GM18507 (cell line): ENCODE measurements at regions not wholly inside any gene's neighbourhood (a gene's known extent, or its start where the extent isn't known, plus 50 kb on each side); places are given as distances from the start of the nearest gene placed in this dataset.

ENCODE experiments used
- DNase-seq: peaks from one replicate; pipeline ENCODE4 v3.0.0; 2011; ENCODE audit warnings: low read depth; ENCODE audit not compliant: insufficient read length; ENCODE audit errors: extremely low spot score
- FAIRE-seq: peaks from 2 replicates; lab custom pipeline; 2011; peaks lifted over from hg19 to GRCh38; lab: Jason Lieb, UNC

DNA sequence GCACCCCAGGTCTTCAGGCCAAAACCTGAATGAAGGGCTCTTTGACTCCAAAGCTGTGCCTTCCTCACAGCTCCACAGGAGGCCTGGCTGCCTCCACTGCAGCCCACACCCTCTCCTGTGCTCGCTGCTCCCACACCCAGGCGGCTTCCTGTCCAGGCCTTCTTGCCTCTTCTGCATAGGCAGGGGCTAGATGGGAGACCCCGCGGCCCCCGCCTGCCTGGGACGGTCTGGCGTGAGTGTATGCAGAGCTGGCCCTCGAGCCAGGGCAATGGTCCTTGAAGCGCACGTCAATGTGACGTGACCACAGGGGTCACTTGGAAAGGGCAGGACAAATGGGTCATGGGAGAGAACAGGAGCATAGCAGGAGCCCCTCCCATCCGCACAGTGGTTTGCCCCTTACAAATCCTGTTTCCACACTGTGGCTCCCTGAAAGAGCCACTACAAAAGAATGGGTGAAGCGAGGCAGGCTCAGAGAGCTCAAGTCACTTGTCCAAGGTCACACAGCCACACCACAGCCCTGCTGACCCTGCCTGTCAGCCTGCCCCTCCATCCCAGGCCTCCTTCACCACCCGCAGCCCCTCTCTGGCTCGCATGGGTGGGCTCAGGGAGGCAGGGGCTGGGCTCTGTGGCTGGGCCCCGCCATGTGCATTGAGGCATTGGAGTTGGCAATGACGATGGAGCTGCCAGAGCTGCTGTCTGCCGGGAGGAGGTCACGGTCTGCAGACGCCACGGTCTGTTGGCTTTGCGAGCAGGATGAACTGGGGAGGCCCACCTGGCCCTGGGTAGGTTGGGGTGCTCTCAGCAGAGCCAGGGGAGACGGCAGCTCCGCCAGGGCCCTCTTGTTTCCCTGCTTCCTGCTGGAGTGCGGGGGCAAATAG, 71.2 kb upstream of the WNT11 start:
- DNase-seq, result no peak

GRCh38 chr11:76276781-76277155, 70.5 kb upstream of the WNT11 start:
- FAIRE-seq, result no peak
- no peak for DNase-seq

More for the DNA sequence above, 71.2 kb upstream of the WNT11 start:
- no peak for FAIRE-seq

DNA sequence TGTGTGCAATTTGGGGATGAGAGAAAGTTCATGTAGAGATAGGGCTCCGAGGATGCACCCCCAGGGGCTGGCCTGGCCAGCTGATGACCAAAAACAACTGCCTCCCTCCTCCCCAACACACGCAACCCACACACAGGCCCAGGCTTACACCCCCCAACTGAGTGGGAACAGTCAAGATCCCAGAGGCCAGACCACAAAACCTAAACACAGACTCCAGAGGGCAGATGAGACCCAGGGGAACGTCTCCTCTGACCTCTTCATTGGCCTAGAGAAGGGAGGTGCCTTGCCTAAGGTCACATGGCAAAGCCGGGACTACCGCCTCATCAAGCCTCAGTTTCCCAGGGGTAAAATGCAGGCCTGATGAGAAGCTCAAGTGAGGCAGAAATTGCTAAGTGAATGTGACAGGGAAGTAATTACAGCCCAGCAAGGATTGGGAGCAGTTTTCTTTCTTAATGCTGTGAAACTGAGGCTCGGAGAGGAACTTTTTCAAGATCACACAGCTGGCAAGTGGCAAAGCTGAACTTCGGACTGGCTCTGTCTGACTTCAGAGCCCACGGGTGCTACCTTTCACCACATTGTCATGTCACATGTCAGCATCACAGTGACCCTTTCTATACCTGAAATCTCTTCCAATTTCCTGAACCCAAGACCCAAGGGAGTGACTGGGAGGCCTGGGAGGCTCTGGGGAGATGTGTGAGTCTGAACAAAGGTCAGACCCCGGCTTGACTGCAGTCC, 69.9 kb upstream of the WNT11 start:
- FAIRE-seq, result no peak

DNA sequence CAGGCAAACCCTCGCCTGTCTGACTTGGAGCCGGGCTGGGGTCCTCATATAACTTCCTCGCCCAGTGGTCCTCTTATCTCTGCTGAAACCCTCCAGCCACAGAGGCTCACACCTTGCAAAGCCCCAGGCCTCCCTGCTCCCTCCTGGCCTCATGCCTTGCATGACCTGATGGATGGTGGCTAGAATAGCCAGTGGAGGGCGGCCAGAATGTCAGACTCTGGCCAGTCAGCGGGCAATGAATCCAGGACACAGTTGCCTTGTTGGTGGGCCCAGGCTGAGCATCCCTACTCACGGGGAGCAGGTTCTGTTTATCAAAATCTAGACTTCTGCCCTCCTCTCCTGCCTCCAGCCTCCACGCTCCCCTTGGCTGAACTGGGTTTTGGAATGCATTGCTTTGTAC, 69.1 kb upstream of the WNT11 start:
- DNase-seq (no peak), FAIRE-seq (no peak)

More for the DNA sequence above, 69.9 kb upstream of the WNT11 start:
- no peak for DNase-seq

GRCh38 chr11:76271068-76271467, 64.8 kb upstream of the WNT11 start:
- FAIRE-seq (no peak), DNase-seq (no peak)

- FAIRE-seq, result no peak
Measured at GRCh38 chr11:76270389-76270788, 64.1 kb upstream of the WNT11 start.

DNA sequence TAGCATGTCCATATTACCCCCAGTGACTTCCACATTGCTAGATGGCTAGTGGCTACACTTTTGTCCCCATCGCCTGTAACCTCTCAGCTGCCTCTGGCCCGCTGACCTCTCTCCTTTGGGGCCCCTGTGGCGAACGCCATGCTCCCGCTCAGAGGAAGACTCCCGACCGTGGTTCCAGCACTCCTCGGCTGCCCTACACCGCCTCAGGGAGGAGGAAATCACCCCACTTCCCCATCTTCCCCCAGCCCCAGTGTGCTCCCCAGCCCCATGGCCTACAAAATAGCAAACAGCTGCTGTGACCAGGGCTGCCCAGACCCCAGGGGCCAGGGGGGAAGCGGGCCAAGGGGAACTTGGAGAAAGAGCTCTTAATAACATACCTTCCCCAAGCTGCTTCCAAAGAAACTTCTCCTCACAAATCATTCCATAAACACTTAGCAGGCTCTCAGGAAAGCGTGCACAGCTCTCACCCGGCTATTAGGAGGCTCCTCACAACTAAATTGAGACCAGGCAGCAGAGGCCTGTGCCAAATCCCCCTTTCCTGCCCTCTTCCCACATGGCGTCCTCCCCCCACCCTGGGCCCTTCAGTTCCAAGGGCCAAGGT, 63.5 kb upstream of the WNT11 start:
- DNase-seq (no peak), FAIRE-seq (no peak)

More at GRCh38 chr11:76270389-76270788, 64.1 kb upstream of the WNT11 start:
- DNase-seq, result no peak

DNA sequence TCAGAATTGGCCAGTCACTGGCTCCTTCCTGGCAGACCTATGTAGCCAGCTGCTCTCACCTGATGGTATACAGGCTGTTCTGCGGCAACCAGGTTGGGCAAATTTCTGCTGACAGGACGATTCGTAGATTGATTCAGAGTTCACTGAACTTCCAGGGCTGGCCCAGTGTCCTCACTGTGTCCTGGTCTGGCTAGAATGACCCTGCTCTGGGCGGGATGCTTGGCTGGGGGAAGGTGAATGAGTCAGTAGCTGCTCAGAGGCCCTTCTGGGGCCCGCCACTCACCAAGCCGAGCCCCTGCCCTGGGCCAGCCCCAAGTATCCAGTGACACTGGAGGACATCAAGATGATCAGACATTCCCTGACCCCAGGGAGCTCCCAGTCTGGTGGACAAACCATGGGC, 62.9 kb upstream of the WNT11 start:
- FAIRE-seq (no peak), DNase-seq (no peak)

GRCh38 chr11:76268498-76268897, 62.2 kb upstream of the WNT11 start:
- DNase-seq (no peak), FAIRE-seq (no peak)

- no peak for DNase-seq
- no peak for FAIRE-seq
Measured at GRCh38 chr11:76267556-76267955, 61.3 kb upstream of the WNT11 start.

DNA sequence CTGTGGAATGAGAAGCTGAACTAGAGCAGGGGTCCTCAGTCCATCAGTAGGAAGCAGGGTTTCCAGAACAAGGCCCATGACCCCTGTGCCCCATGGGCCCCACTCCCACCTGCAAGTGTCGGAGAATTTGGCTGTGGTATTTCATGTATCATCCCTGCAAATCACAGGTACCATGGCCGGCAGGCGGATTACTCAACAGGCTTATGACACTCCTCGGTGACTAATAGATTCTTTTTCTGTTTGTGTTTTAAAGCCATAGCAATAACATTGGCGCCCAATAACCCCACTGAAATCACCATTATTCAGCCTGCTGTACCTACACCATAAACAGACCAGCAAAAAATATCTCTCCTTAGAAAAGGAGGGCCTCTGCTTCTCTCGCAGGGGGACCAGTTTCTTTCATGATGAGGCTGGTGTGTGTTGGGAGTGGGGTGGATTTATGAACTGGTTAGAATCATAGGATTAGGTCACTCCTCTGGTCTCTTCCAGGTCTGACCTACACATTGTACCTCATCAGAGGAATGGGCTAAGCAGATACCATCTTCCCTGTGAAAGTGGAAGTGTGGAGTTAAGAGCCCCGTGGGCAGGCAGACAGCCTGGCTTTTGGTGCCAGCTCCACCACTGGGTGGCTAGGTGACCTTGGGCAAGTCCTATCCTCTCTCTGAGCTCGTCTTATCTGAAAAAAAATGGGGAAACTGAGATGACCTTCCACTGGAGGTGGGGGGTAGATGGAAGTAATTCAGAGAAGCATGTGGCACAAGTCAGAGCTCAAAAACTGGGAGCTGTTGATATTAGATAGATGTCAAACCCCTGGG, 60.2 kb upstream of the WNT11 start:
- DNase-seq, result no peak
- FAIRE-seq, result no peak

DNA sequence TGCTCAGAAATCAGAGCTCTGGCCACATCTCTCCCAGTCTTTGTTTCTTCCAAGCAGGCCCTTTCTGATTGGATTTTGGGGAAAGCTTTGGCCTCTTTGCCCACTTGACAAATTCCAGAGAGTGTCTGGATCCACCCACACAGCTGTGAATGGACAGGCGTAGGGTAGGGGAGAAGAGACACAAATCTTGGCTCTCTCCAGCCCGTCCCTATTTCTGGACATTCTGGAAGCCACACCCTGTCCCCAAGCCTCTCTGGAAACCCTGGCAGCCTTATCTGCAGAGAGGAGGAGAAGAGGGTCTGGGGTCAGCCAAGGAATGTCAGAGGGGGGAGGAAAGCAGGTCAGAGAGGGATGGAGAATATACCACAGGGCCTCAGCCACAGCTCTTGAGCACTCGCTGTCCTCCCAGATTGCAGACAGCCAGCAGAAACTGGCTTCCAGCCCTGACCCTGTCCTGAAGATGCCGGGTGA, 59.5 kb upstream of the WNT11 start:
- no peak for FAIRE-seq

DNA sequence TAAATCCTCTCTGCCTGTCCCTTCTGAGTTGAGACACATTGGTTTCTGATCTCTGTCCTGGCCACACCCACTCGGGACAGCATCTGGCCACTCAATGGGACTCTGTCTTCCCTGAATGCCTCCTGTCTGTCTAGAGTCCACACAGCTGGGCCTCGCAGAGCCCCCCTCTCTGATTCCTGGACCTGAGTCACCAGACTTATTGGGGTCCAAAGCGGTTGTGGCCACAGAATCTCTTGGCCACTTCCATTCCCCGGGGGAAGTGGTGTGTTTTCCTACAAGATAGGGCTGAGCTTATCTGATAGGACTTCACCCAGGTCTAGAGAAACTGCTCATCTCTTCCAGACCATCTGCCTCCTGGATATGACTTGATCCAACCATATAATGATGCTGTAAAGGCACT, 57.4 kb upstream of the WNT11 start:
- no peak for DNase-seq
- no peak for FAIRE-seq

More for the DNA sequence above, 59.5 kb upstream of the WNT11 start:
- DNase-seq, result no peak

DNA sequence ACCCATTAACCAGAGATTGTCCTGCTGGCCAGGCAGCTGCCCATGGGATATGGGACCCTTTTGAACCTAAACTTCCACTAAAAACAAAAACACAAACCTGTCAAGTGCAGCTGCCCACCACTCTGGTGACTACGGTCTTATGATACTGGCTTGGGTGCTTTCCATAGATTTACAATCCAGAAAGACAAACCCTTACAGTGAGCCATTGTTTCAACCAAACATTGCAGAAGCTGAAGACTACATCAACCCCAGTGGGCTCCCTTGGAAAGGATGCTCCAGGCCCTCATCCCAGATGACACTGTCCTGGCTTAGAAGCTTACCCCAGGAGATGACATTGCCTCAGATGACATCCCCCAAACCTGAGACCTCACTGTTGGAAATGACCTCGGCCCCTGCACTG, 56.9 kb upstream of the WNT11 start:
- DNase-seq, result no peak
- FAIRE-seq, result no peak

DNA sequence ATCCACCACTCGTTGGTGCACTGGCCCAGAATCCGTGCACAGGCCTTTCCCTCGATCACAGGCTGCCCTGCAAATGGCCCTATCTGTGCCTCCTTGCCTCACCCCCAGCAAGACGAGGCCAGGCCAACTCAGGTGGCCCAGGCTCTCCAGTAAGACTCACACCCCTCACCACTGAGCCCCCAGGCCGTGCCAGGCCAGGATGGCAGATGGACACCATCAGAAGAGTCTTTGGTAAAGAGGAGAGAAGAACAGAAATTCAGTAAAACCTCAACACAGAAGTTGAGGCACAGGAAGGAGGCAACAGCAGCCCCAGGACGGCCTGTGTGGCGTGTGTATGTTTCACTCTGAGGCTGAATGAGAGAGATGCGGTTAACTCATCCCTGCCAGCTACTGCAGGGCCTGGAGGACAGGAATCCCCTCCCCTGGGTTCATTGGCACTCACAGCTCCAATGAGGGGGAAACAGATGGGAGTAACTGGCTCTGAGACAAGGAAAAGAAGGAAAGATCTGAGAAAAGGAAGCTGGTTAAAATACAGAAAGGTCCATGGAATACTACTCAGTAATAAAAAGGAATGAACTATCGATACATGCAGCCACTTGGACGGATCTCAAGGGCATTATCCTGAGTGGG, 54.1 kb upstream of the WNT11 start:
- FAIRE-seq (no peak), DNase-seq (no peak)

DNA sequence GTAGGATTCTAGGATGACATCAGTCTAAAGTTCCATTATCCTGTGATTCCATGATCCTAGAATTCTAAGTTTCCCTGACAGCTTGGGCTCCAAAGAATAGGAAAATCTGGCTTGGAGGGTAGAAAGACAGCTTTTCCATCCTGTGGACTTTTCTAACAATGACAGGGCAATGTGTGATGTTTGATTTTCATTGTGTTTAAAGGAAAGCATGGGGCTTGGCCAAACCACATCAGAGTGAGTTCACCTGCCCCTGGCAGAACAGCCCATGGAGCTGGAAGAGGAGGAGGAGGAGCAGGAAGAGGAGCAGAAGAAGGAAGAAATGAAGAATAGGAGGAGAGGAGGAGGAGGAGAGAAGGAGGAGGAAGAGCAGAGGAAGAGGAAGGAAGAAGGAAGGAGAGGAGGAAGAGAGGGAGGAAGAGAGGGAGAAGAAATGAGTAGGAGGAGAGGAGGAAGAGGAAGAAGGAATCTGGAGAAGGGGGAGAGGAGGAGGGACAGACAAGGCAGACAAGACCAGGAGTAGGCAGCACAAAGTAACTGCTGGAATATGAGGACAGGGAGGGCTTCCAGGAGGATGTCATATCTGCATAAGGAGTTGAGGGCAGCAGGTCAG, 53.1 kb upstream of the WNT11 start:
- FAIRE-seq, result no peak

GRCh38 chr11:76257074-76257719, 50.9 kb upstream of the WNT11 start:
- FAIRE-seq, result no peak
- DNase-seq, result no peak

More for the DNA sequence above, 53.1 kb upstream of the WNT11 start:
- no peak for DNase-seq

DNA sequence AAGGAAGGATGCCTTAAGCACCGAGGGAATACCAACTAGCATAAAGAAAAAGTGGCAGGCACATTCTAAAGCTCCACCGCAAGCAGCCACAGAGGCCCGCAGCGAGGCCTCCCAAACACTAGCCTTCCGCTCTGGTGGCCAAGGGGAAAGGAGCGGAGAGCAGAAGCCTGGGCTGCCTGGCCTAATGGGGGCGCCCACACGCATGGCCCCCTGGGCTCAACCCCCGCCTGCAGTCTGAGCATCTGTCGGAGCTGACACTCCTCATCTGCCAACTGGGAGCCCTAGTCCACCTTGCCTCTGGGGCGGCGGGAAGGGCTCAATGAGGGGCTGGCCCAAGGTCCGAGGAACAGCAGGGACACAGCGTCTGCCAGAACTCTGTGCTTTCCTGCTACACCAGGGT, 50.1 kb upstream of the WNT11 start:
- no peak for FAIRE-seq
- no peak for DNase-seq
